ENCODE measurements at regions not wholly inside any gene's neighbourhood (a gene's known extent, or its start where the extent isn't known, plus 50 kb on each side); places are given as distances from the start of the nearest gene placed in this dataset.

GRCh38 chr3:13197281-13197680, 124.1 kb upstream of the IQSEC1 start:
- H3K27me3 Mint-ChIP-seq, result peaks cover 32% of the 10 kb centered on the region
- no peak overlapping the region for H3K4me3 Mint-ChIP-seq
- DNase-seq (ENCODE audit: extremely low spot score, unreplicated experiment), result no peak
- TF ChIP-seq, protein P1, sequence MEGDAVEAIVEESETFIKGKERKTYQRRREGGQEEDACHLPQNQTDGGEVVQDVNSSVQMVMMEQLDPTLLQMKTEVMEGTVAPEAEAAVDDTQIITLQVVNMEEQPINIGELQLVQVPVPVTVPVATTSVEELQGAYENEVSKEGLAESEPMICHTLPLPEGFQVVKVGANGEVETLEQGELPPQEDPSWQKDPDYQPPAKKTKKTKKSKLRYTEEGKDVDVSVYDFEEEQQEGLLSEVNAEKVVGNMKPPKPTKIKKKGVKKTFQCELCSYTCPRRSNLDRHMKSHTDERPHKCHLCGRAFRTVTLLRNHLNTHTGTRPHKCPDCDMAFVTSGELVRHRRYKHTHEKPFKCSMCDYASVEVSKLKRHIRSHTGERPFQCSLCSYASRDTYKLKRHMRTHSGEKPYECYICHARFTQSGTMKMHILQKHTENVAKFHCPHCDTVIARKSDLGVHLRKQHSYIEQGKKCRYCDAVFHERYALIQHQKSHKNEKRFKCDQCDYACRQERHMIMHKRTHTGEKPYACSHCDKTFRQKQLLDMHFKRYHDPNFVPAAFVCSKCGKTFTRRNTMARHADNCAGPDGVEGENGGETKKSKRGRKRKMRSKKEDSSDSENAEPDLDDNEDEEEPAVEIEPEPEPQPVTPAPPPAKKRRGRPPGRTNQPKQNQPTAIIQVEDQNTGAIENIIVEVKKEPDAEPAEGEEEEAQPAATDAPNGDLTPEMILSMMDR (conservative IDR thresholded peaks at IDR 0.05), result no peak
- peaks cover 15% of the 10 kb centered on the region for H3K4me1 Mint-ChIP-seq (ENCODE audit: unreplicated experiment)
- no peaks in the 10 kb centered on the region for H3K9me3 Mint-ChIP-seq
- H3K36me3 Mint-ChIP-seq, result no peaks in the 10 kb centered on the region
- no peak overlapping the region for H3K27ac Mint-ChIP-seq

- no peak for DNase-seq (ENCODE audit: extremely low spot score, unreplicated experiment)
- Mint-ChIP-seq H3K27ac (no peak overlapping the region), H3K27me3 (peaks cover 28% of the 10 kb centered on the region), H3K9me3 (no peaks in the 10 kb centered on the region), H3K4me1 (ENCODE audit: unreplicated experiment) (peaks cover 15% of the 10 kb centered on the region), H3K36me3 (no peaks in the 10 kb centered on the region), H3K4me3 (no peak overlapping the region)
- TF ChIP-seq, protein P1 (conservative IDR thresholded peaks at IDR 0.05), result no peak
Observed at GRCh38 chr3:13195374-13195773, 122.1 kb upstream of the IQSEC1 start.

- Mint-ChIP-seq H3K36me3 (no peaks in the 10 kb centered on the region), H3K4me1 (ENCODE audit: unreplicated experiment) (peaks cover 15% of the 10 kb centered on the region), H3K9me3 (no peaks in the 10 kb centered on the region), H3K27ac (no peak overlapping the region), H3K4me3 (no peak overlapping the region), H3K27me3 (peaks cover 21% of the 10 kb centered on the region)
- TF ChIP-seq, protein P1 (conservative IDR thresholded peaks at IDR 0.05), result no peak
- no peak for DNase-seq (ENCODE audit: extremely low spot score, unreplicated experiment)
Observed at GRCh38 chr3:13194285-13195209, 121.3 kb upstream of the IQSEC1 start.

- TF ChIP-seq, protein P1 (conservative IDR thresholded peaks at IDR 0.05), result no peak
- DNase-seq (ENCODE audit: extremely low spot score, unreplicated experiment), result no peak
- H3K27ac Mint-ChIP-seq, result no peak overlapping the region
- peaks cover 15% of the 10 kb centered on the region for H3K4me1 Mint-ChIP-seq (ENCODE audit: unreplicated experiment)
- H3K4me3 Mint-ChIP-seq, result no peak overlapping the region
- peaks cover 21% of the 10 kb centered on the region for H3K27me3 Mint-ChIP-seq
- no peaks in the 10 kb centered on the region for H3K9me3 Mint-ChIP-seq
- H3K36me3 Mint-ChIP-seq, result no peaks in the 10 kb centered on the region
Observed at GRCh38 chr3:13193320-13194284, 120.4 kb upstream of the IQSEC1 start.

DNA sequence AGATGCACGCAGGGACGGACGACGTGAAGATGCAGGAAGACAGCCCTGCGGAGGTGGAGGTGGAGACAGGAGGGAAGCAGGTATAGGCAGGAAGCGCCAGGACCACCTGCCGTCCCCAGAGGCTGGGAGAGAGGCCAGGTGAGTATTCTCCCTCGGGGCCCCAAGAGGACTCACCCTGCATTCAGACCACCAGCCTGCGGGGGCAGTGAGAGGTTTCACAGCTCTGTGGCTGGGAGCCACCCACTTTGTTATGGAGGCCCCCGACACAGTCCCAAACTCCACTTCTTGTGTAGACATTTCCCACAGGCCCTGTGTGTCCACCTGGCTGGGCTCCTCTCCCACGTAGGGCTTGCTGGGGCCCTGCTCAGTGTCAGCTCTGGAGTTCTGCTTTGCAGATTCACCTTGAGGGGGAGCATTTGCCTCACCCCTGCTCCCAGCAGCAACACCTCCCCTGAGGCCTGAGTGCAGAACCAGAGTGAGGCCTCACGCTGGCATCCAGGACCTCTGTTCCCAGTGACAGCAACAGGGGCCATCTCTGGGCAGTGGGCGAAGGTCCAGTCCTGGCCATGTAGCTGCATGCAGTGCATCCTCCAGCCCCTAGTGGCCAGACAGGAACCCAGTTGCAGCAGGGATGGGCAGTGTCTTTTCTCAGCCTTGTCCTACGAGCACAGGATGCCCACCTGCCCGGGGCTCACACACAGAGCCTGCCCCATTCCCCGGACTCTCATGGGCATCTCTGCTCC, 119.4 kb upstream of the IQSEC1 start:
- Mint-ChIP-seq H3K36me3 (no peaks in the 10 kb centered on the region), H3K27me3 (peaks cover 21% of the 10 kb centered on the region), H3K4me1 (ENCODE audit: unreplicated experiment) (peaks cover 15% of the 10 kb centered on the region), H3K9me3 (no peaks in the 10 kb centered on the region), H3K4me3 (no peak overlapping the region), H3K27ac (no peak overlapping the region)
- DNase-seq (ENCODE audit: extremely low spot score, unreplicated experiment), result no peak
- TF ChIP-seq, protein P1 (conservative IDR thresholded peaks at IDR 0.05), result peak; percentile 72
